Left ventricle myocardium superior (tissue), 1 donor: ENCODE measurements at regions not wholly inside any gene's neighbourhood (a gene's known extent, or its start where the extent isn't known, plus 50 kb on each side); places are given as distances from the start of the nearest gene placed in this dataset.
A peak's percentile ranks its signal among the peaks of the same experiment; 100 is the strongest.

Experiments
- ATAC-seq: fragments of 200-7000 bp; cut with Tn5 transposase; one replicate; pipeline ENCODE4 v1.9.1; 2020; ENCODE audit warnings: mild to moderate bottlenecking, moderate library complexity
- DNase-seq: peaks from one replicate; pipeline ENCODE4 v3.0.0-alpha.2; 2020
- intact Hi-C: fragments of 100-400 bp; cut with micrococcal nuclease; formaldehyde crosslinking; loops from one replicate; pipeline ENCODE4 v1.11.0; 2022
- donor health status: DM: no; HTN: yes; CAD: no; lungs with severe emphysema.

GRCh38 chr20:24785141-24786110 lies 163.6 kb upstream of the CST7 start:
- peak; percentile 19 for DNase-seq
- intact Hi-C loops: no loop called here
- ATAC-seq: no peak

GRCh38 chr20:24786111-24786495 lies 163.0 kb upstream of the CST7 start:
- ATAC-seq: no peak
- intact Hi-C loops: no loop called here
- peak; percentile 6 for DNase-seq

GRCh38 chr20:24786646-24787045 lies 162.4 kb upstream of the CST7 start:
- intact Hi-C loops: no loop called here
- peak; percentile 24 for DNase-seq
- ATAC-seq: no peak

DNA sequence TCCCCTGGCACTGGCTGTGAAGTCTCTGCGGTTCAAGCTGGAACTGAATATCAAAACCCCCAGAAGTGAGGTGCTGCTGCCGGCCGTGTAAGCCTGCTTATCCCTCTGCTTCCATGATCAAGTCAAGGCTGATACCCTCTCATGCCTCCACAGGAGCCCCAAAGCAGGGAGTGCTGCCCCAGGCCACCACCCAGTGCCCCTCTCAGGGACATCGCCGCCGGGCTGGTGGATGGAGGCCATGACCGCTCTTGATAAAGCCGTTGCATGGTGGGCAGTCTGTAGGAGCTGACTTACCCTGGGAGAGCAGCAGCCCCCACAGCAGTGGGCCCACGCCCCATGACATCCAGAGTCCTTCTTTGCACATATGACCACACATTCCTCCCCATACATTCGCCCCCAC lies 162.0 kb upstream of the CST7 start:
- intact Hi-C loops: no loop called here
- no peak for ATAC-seq
- DNase-seq: peak; percentile 12

DNA sequence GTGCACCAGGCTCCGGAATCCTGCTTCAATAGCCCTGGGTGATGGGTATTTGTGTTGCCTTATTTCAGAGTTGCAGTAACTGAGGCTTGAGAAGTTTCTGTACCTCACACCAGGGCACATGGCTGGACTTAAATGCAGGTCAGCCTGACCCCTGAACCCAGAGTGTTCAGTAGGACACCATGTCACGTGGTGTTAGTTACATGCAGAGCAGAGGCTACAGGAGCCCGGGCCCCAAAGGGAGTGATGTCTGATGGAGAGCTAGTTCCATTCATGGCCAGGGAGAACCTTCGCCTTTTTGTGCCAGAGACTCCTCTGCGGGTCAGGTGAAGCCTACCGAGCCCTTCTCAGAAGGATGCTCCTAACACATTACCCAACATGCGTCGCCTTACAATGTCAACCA lies 161.4 kb upstream of the CST7 start:
- peak; percentile 9 for DNase-seq
- intact Hi-C loops: no loop called here
- no peak for ATAC-seq

DNA sequence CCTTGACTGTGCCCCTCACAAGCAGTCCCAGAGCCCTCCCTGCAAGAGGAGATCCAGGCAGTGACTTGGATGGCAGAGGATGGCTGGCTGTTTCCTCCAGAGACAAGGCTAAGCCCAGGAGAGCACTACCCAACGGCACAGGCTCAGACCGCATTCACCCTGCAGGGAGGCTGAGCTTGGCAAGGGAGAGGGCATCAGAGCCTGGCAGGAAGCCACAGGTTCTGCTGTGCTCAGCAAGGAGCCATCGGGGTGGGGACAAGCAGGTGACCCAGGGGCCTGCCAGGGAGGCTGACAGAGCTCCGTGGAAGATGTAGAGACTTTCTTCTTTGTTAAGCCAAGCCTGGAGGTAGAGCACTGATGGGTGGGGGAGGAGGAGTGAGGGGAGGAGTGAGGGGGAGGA lies 159.2 kb upstream of the CST7 start:
- ATAC-seq: no peak
- intact Hi-C loops: no loop called here
- no peak for DNase-seq

- intact Hi-C loops: no loop called here
- no peak for DNase-seq
- ATAC-seq: no peak
Observed at GRCh38 chr20:24790746-24791283, 158.3 kb upstream of the CST7 start.

DNA sequence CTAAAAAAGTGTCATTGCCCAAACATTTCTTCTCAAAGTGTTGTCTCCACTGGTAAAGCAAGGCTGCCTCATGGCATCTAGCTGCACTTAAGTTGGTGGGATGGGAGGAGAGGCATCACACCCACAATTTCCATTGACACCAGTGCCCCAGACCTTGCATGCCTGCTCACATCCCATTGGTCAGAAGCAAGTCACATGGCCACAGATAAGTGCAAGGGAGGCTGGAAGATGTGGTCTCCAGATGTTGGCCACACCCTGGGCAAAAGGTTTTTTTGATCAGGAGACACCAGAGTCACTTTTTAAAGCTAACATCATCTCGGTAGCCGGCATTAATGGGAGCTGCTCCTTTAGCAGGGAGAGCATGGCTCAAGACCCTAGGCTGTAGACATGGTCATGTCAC lies 157.1 kb upstream of the CST7 start:
- no peak for ATAC-seq
- intact Hi-C loops: no loop called here

DNA sequence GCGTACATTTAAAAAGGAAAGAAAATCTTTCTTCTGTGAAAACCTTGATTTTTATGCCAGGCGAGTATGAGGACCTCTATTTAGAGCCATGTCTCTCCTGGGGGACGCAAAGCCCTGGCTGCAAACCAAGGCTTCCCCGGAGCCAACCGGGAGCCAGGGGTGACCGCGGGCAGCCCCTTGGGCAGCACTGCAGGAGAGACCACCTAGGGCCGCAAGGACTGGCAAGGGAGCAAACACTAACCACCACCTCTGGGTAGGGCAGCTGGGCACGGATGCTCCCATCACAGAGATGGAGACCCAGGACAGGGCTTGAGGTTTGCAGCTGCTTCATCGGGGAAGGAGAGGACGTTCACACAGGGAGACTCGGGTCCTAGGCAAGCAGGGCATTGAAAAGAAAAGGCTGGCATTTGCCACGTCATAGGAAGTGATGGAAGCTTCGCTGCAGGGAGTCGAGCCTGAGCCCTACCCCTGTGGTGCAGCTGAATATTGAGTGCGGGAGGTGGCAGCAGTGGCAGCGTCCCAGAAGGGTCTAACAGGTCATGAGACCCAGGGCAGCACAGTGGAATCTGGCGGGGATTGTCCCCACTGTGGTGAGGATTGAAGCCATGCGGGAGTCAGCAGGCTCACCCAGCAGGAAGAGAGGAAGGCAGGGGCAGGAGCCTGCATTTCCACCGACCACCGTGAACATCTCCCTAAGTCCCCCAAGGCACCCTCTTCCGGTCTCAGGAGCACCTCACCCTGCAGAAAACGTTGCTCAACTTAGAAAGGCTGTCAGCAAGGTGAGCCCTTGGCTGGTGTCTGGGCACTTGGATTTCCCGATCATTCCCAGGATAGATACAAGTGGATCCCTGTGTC lies 156.2 kb upstream of the CST7 start:
- DNase-seq (no peak), ATAC-seq (no peak)
- intact Hi-C loops: no loop called here

More for the DNA sequence above, 157.1 kb upstream of the CST7 start:
- DNase-seq: no peak

- ATAC-seq: no peak
- intact Hi-C loops: no loop called here
- DNase-seq: no peak
Observed at GRCh38 chr20:24795436-24795835, 153.6 kb upstream of the CST7 start.

DNA sequence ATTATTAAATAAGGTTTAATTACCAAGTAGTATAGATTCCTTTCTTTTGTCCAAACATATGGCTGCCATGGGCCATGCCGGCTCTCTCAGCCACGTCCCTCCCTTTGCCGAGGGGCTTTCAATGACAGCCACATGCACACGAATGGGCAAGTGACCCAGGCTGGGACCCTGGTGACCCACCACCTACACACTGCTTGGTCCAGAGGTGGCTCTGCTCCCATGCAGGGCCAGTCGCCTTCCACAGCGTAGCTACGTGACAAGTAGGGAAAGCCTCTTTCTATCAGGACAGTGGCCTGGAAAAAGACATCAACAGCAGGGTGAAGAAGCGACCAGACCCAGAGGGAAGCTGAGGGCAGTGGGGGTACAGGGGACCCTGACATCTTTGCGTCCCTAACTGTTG lies 152.8 kb upstream of the CST7 start:
- DNase-seq (no peak), ATAC-seq (no peak)
- intact Hi-C loops: no loop called here

DNA sequence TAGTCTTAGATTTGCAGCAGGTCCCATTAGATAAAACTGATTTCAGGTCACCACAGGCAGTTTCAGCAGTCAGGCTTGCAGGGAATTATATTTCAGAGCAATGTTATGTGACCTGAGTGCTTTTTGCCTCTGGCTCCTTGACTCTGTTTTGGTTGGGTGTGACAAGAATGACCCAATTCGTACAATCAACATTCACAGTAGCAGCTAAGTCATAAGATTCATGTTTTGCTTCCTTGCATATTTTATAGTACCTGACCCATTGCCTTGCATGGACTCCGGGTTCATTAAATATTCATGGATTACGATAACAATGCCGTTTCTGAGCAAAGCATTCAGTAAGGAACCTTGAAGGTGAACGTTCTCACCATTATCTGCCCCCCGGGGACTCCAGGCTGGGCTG lies 152.0 kb upstream of the CST7 start:
- ATAC-seq (no peak), DNase-seq (no peak)
- intact Hi-C loops: no loop called here

DNA sequence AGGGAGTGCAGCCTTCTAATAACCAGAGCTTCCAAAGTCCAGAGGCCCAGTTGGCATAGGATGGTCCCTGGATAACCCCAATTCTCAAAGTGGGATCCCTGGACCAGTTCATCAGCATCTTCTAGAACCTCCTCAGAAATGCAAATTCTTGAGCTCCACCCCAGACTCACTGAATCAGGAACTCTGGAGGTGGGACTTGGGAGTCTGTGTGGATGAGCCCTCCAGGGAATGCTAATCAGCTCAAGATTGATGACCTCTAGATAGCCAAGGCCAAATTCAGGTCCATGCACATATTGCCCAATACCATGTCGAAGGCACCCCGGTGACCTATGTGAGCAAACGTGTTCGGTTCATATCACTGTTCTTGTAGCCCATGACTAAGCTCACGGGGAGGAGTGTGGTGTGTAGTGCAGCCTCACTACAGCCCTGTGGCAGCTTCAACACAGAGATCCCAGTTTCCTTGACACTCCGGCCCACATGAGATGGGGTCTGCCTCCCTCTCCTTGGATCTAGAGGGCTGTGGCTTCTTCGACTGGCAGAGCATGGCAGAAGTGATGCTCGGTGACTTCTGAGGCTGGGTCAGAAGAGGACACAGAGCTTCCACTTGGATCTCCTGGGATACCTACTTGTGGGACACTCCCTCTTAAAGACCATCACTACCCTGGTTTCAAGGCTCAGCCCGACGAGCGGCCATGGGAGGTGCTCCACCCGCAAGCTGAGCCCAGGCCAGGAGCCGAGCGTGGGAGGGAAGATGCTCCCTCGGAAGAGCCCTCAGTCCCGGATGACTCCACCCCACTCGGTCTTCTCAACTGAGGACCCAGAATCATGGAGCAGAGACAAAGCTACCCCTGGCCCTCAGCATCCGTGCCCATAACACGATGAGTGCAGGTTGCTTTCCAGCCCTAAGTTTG lies 151.1 kb upstream of the CST7 start:
- intact Hi-C loops: no loop called here
- no peak for DNase-seq
- ATAC-seq: no peak

DNA sequence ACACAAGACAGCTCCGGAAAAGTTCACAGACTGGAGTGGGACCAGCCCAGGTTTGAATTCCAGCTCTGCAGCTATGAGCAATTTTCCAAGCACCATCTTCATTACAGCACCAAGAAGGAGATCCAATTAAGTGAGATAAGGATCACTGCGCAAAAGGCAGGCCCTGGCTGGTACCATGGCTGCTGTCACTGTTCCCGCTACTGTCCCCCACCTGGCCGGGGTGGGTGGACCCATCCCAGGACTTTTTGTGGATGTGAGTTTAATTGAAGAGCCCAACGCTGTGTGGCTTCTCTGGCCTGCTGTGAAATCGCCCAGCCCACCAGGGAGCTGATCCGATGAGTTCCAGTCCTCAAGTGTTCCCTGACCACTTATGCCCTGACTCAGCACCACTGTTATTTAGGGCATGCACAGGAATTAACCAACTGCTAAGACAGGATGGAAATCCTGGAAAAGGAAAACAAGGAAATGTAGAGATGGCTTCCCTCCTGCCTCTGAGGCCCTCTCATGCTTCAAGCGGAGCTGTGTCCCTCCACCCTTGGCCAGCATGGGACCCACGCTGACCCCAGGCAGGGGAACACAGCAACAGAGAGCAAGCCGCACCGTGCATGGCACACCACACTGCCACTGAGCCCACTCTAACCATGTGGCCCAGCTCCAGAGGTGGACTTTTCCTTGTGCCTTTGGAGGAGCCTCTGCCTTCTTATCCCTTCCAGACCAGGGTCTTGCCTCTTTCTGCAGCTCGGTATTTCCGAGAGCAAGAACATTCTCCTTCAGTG lies 150.0 kb upstream of the CST7 start:
- intact Hi-C loops: no loop called here
- ATAC-seq (no peak), DNase-seq (no peak)

- DNase-seq: no peak
- intact Hi-C loops: no loop called here
- ATAC-seq: no peak
Observed at GRCh38 chr20:24799971-24800580, 149.0 kb upstream of the CST7 start.

- no peak for DNase-seq
Observed at GRCh38 chr20:24802286-24802820, 146.7 kb upstream of the CST7 start.

DNA sequence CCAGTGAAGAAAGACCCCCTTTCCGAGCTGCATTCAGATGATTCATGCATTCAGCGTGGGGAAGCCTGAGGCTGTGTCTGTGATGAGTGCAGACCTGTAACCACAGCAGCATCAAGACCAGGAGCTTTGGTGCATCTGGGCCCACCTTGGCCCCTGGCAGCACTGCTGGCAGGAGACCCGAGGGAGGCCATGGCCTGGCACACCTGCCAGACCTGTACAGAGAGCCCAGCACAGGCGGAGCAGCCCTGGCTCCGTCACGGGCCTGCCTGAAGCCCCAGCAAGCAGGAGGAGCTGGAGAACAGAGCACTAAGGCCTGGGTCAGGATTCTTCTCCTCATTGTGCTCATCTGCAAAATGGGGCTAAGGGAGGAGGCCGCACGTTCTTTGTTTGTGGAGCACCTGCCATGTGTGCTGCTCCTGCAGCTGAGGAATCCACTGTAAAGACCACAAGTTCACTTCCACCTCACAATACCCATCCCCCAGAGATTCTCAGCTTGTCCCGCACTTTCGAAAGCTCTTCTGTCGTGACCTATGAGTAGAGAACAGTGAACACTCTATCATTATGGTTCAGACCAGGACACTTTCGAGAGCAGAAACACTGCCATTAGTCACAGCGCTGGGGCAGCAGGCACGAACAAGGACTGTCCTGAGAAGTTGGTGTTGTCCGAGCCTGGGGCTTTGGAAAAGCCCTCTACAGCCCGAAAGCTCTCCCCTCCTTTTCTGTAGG lies 144.4 kb upstream of the CST7 start:
- DNase-seq: no peak
- intact Hi-C loops: no loop called here

More at GRCh38 chr20:24802286-24802820, 146.7 kb upstream of the CST7 start:
- intact Hi-C loops: no loop called here
- ATAC-seq: no peak

More for the DNA sequence above, 144.4 kb upstream of the CST7 start:
- no peak for ATAC-seq
